HT1080 (cell line): ENCODE measurements at regions not wholly inside any gene's neighbourhood (a gene's known extent, or its start where the extent isn't known, plus 50 kb on each side); places are given as distances from the start of the nearest gene placed in this dataset.

Experiments used
- DNase-seq: peaks from one replicate; pipeline ENCODE4 v3.0.0-alpha.2; 2015; ENCODE audit warnings: low read depth

DNA sequence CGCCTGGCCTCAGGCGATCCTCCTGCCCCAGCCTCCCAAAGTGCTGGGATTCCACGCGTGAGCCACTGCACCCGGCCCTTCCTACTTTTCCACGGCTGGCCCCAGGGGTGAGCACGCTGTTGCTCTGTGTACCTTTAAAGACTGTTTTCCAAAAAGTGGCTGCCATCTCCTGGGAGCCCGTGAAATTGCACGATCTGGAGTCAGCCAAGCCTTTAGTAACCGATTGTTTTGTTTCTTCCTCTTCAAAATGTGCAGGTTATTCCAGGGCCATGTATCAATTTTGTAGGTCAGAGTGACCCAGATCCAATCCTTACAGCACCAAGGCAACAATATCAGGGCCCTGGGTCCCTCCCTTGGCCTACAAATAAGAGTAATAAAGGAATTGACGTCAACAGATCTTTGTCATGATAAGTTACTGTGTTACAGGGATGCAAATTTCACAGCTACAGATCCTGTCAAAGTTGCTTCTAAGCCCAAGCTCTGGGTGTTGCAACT is 135.6 kb upstream of the ZNF236 start:
- DNase-seq, result peak; percentile 46

DNA sequence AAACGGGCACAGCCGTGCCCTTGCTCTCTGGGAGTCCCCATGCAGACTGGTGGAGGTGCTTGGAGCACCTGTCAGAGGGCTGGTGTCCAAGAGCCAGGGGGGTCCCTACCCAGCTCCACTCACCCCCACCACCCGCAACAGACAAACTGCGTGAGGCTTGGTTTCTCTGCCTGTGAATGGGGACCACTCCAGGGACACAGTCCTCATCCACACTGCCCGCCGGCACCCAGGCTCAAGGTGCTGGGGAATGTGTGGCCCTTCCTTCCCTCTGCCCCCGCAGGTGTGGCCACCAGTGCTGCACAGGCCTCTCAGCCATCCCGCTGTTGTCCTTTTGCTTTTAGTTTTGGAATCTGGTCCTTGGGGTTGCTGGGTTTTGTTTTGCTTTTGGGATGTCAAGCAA is 136.5 kb upstream of the ZNF236 start:
- DNase-seq, result no peak

DNA sequence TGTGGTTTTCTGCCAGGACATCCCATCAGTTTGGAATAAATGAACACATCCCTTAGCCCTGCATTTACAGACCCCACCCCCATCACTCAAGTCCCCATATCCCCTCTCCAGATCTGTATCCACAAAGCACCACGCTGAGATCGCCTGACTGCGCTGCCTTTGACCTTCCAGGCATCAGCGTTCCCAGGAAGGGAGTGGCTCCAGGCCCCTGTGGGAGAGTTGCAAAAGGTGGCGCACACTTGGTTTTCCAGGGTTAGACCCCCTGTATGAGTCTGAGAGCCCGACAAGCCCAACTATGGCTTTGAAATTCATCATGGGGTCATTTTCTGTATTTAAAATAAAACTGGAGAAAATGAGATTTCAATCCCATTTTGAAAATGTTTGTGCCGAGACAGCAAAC is 137.0 kb upstream of the ZNF236 start:
- no peak for DNase-seq

DNA sequence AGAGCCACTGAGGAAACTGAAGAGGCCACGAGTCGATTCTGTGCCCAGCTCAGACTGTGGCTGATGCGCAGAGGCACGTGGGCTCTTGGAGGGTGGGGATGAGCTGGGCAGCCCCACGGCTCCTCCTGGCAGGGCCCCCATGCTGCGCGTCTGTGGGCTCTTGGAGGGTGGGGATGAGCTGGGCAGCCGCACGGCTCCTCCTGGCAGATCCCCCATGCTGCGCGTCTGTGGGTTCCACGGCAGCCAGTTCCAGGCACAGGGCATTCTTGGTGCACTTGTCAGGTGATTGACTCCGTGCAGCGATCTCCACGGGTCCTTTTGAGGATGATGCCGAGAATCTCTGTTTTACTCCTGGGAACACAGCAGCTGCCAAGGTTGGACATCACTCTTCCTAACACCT is 138.1 kb upstream of the ZNF236 start:
- DNase-seq, result no peak

DNA sequence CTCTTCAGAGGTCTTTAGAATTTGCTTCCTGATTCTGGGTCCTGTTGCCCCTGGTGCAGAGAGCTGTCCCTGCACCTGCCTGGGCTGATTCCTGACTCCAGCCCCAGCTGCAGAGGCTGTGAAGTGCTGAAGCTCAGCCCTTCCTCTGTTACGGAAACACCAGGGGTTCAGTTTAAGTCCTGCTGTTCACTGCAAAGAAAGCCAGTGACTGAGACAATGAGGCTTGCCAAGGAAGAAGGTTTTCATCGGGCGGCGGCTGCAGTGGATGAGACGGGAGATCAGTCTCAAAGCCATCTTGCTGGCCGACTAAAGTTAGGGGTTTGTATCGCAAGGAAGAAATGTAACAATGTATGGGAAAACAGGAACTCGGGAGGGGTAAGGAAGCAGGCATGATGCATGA is 142.4 kb upstream of the ZNF236 start:
- DNase-seq, result no peak

DNA sequence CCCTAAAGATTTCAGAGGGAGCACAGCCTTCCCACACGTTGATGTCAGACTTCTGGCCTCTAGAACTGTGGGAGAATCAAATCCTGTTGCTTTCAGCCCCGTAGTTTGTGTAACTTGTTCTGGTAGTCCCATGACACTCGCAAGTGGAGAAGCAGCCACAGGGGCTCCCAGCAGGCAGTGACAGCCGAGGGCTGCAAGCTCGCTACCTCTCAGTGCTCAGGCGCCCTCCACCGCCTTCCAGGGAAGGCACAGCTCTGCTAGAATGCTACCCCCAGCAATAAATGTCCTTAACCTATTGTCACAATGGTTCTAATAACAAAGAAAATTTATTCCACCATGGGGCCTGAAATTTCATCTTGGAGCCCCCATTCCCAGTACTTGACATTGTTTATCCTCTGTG is 143.1 kb upstream of the ZNF236 start:
- no peak for DNase-seq

DNA sequence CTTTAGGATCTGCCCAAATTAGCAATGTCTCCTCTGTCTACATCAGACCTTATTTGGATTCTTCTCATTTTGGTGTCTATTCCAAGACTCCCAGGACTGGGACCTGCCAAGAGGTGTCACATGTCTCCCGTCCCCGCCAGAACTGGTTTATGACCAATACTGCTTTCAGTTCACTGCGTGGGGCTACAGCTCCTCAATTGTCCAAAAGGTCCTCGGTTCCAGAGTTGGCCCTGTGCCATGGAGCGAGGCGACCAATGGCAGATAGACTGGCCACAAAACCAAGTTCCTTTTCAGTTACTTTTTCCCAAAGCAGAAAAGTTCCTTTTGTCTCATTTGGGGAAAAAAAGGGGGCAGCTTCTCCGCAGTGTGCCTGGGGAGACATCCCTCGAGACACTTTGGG is 144.1 kb upstream of the ZNF236 start:
- DNase-seq, result no peak

DNA sequence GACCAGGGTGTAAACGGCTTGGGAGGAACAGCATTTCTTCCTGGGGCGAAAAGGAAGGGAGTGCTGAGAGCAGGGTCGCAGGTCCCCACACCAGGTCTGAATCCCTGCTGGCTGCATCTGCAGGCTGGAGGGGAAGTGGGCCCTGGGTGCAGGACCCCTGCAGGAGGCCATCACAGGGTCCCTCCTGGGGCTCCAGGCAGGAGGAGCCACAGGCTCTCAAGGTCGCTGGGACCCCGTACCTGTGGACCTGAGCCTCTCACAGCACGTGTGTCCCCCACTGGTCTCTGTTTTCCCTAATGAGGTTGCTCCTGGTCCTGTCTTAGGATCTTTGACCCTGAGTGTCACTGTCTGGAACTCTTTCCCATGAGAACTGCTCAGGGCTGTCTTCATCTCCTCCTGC is 147.8 kb upstream of the ZNF236 start:
- no peak for DNase-seq

DNA sequence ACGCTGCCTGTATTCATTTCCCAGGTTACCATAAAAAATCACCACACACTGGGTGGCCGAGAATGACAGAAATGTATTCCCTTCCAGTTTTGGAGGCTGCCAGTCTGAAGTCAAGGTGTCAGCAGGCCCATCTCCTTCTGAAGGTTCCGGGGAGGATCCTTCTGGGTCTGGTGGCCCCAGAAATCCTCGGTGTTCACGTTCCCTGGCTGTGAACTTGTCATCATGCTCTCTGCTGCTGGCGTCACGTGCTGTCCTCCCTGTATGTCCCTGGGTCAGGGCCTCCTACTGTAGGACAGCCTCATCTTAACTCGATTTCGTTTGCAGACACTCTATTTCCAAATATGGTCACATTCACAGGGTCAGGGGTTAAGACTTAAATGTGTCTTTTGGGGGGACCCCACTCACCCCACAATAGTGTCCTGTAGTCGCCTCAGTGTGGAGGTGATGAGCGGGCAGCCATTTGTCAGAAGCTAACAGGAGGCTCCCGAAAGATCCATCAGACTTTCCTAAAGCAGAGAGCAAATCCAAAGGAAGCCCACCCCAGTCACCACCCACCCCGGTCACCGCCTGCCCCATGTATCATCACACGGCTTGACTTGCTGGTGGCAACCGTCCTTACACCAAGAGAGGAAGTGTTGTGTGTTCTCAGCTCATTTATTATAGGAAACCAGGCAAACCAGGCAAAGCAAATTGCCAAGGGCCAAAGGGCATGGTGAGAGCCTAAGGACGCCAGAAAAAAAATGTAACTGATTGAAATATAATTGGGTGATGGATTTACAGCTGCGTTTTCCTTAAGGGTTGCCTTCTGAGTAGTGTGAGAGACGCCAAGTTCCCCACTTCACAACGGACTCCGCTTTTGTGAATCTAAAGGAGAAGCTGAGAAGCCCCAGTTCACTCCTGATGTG is 148.8 kb upstream of the ZNF236 start:
- DNase-seq, result no peak

DNA sequence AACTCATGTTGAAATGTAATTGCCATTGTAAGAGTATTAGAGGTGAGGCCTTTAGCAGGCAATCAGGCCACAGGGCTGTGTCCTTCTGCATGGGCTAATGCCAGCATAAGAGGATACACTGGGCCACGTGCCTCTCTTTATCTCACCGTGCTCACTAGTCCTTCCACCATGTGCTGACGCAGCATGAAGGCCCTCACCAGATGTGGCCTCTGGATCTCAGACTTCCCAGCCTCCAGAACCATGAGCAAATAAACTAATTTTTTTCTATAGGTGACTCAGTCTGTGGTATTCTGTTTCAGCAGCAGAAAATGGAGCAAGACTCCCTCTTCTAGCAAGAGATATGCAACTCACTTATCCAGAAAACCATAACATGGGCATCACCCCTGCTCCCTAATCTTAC is 149.7 kb upstream of the ZNF236 start:
- DNase-seq, result peak; percentile 74

DNA sequence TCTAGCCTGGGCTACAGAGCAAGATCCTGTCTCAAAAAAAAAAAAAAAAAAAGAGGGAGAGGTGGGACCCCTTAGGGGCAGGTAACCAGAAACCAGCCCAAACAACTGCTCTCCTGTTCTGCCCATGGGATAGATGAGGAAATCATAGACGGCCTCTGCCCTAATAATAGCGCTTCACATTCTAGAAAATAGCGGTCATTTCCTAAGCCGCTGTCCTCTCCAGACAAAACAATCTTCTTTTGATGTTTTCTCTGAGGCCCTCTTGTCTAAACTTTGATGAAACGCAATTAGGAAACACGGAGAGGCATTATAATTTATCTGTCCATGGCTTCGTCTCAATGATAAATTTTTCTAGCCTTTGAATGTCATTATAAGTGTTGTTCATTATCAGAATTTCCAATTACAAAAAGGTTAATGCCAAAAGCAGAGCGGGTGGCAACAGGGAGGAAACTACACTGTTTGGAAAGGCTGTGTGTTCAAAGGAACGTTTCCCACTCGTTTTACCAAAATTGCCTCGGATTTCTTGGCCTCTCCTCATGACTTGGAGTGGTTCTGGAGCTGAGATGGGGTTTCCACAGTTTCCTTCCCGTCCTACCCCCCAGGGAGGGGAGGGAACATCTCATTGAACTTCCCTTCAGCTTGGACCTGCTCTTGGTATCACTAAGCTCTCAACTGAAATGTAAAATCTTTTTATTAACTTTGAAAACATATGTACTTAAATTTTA is 151.6 kb upstream of the ZNF236 start:
- no peak for DNase-seq

DNA sequence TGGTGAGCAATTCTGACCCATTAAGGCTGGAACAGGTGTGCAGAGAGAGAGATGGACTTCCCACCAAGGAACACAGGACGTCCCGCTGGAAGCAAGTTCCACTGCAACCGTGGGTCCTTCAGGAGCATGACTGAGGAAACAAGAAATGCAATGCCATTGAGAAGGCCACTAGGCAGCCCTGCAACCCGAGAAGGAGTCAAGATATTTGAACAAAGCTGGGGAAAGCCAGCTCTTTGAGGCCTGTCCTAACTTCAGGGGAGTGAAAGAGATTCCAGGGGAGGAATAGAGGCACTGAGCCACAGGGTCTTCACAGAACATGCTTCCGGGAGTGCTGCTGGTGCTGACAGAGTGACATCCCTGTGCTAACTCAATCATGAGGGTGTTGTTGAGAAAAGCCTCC is 153.8 kb upstream of the ZNF236 start:
- DNase-seq, result no peak

DNA sequence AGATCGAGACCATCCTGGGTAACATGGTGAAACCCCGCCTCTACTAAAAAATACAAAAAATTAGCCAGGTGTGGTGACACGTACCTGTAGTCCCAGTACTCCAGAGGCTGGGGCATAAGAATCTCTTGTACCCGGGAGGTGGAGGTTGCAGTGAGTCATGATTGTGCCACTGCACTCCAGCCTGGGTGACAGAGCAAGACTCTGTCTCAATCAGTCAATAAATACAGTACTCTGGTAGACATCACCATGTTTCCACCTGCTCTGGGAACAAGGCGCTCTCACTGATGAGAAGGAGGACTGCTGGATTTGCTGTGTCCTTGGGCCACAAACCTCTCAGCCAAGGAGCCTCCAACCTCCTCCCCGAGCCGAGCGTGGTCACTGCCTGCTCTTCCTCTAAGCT is 154.2 kb upstream of the ZNF236 start:
- no peak for DNase-seq

DNA sequence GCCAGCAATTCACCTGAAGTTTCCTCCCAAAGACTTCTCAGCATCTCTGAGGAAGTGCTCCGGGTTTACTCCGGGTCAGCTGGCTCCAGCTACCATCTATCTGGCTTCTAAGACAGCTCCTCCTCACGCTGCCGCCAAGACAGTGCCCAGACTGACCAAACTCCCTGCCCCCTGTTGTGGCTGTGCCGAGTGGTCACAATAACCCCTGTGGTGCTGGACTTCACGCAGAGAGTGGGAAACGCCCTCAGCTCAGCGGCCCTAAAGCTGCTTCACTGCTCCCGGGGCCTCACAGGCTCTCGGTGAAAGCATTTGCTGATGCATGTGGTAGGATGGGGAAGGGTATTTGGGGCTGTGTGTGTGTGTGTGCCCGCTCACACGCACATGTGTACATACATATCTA is 154.8 kb upstream of the ZNF236 start:
- no peak for DNase-seq

DNA sequence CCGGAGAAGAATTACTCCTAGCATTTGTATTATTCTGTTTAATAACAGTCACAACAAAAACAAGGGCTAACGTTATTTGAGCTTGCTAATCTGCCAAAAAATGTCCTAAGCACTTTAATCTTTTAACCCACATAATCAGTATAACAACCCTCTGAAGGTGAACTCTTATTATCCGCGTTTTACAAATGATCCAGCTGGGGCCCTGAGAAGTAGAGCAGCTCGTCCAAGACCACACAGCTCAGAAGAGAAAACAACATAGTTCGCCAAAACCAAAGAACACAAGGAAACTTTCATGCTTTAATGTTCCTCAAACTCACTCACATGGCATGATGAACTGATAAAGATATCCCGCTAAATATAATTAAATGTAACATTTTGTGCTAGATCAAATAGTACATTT is 159.7 kb upstream of the ZNF236 start:
- DNase-seq, result no peak

DNA sequence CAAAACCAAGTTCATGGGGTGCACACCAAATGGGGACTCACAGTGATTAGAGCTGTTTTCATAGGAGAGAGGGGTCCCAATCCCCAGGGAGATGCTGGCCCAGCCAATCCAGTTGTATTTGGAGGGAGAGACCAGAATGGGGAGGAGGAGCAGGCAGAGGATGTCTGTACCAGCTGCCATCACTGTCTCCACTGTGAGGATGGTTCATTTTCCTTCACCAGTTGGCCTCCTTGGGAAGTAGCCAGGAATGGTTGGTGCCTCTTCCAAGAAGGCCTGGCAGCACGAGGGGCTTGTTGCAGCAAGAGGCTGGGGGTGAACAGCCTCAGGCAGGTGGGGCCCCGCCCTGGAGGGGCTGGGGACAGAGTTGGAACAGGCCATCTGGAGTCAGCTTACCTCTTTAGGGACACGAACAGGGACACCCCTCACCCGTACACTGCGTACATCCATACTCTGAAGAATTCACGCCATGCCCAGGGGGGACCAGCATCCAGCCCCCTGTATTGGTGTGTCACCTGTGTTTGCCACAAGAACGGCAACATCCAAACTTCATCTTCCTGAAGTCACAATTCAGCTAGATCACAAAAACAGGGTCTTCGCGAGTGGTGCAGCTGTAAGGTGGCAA is 161.7 kb upstream of the ZNF236 start:
- DNase-seq, result no peak

DNA sequence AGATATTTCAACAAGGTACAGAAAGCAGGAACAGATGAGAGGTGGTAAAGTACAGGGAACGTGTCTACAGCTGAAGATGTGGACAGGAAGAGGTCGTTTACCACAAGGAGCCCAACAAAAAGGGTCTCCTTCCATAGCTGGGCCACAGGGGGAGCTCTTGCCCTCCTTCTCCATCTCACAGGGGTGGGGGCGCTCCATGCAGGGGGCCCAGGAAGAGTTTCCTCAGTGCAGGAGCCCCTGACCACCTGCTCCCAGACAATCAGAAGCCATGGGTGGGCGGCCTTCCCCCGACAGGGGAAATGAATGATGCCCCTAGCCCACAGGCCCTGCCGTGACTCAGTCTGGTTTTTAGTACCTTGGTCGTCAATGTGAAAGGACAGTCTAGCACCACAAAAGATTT is 163.6 kb upstream of the ZNF516 start:
- DNase-seq, result no peak

DNA sequence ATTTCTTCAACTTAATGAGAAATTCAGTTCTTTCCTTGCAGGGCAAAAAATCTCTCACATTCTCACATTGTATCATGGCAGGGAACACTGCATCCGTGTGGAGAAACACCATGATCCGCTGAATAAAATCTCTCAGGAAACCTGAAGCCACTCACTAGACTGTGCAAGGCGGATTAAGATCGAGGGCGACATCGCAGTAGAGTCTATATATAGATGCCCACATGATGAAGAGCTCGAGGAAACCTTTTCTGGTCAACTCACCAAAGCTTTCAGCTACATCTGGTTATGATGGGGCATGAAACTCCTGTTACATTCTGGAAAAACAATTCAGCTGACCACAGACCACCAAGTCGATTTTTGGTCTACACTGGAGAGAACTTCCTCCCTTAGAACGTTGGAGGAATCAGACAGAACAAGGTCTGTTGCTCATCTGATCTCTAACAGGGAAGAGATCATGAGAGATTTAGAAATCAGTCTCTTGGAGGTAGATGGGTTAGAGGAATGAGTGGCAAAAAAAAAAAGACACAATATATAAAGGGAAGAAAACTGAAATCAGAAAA is 162.9 kb upstream of the ZNF516 start:
- DNase-seq, result no peak

DNA sequence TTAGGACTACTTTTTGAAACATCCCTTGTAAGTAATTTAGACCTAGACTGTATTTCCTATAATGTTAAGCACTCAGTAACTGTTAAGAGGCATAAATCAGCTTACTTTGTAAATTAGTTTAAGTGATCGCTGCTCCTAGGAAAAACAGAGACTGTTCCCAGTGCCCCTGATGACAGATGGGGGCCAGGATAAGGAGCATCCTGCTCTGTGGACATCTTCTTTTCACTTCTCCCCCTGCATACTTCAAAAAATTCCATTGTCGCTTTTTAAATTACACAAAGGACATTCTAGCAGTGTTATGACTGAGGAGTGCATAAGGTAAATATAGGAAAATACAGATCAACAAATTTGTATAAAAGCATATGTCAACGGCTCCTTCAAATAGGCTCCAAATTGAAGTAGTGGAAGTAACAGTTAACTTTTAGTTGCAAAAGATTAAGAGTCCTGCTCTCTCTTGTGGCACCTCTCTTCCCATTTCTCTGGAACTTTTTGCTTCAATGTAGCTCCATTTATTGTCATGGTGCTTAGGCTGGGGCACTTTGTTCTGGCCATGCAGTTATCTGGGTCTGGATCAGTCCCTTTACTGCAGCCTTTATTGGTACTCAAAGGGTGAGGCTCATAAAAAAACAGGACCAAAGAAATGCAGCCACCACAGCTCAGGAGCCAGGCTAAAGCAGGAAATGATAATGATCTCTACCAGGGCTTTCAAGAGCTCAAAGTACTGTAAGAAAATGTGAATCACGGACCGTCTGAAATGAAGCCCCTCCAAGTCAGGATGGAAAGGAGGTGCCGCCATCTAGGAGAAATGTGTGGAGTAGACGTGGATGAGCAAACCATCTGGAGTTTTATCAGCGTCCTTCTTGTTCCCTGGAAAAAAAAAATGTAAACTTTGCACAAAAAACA is 162.1 kb upstream of the ZNF516 start:
- DNase-seq, result no peak

DNA sequence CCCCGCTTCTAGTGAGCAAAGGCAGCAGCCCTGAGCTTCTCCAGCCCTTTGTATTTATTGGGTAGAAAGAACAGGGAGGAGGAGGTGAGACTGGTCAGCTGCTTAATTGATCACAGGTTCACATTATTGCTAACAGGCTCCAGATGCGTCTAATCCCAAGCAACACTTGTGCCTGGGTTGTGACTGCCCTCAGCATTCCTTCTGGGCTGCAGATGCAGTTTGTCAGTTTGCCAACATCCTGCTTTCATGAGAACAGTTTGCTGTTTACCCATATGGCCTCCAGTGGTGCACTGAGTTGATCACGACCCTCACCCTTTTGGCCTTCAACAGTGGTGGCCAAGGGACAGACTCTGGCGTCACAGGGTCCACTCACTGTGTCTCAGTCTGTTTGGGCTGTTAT is 159.5 kb upstream of the ZNF516 start:
- no peak for DNase-seq

DNA sequence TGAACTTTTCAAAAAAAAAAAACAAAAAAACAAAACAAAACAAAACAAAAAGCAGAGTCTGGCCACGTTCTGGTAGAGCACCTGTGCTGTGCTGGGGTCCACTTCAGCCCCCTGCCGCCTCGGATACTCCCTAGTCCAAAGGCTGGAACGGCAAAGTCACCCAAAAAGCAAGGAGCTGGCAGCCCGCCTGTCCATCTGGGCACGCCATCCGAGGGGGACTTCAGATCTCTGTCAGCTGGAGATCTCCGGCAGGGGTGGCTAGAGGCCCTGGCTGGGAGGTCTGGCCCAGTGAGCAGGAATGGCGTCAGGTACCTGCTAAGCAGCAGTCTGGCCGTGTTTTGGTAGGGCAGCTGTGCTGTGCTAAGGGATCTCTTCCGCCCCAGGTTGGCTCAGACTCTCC is 152.3 kb upstream of the ZNF516 start:
- DNase-seq, result no peak
